RCC 7860 (cell line): ENCODE measurements at regions not wholly inside any gene's neighbourhood (a gene's known extent, or its start where the extent isn't known, plus 50 kb on each side); places are given as distances from the start of the nearest gene placed in this dataset.

Source experiments
- DNase-seq: peaks from one replicate; pipeline ENCODE4 v3.0.0-alpha.2; 2015; ENCODE audit warnings: low spot score
- FAIRE-seq: peaks from 2 replicates; lab custom pipeline; 2012; peaks lifted over from hg19 to GRCh38; lab: Jason Lieb, UNC

DNA sequence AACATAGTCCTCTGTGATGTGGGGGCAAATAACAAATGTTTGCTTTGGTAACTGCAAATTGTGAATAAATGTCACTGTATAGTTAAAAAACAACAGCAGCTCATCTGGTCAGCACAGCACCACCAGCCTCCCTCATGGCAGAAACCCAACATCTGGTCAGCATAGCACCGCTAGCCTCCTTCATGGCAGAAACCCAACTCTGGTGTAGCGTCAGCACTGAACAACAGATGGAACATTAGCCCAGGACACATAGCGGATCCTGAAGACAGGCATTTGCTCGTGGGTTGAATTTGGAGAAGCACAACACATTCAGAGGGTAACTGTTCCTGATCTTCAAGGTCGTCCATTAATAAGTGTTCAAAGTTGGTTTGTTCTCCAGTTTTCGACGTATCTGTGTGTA lies 265.9 kb downstream of the DLL1 start:
- no peak for DNase-seq

DNA sequence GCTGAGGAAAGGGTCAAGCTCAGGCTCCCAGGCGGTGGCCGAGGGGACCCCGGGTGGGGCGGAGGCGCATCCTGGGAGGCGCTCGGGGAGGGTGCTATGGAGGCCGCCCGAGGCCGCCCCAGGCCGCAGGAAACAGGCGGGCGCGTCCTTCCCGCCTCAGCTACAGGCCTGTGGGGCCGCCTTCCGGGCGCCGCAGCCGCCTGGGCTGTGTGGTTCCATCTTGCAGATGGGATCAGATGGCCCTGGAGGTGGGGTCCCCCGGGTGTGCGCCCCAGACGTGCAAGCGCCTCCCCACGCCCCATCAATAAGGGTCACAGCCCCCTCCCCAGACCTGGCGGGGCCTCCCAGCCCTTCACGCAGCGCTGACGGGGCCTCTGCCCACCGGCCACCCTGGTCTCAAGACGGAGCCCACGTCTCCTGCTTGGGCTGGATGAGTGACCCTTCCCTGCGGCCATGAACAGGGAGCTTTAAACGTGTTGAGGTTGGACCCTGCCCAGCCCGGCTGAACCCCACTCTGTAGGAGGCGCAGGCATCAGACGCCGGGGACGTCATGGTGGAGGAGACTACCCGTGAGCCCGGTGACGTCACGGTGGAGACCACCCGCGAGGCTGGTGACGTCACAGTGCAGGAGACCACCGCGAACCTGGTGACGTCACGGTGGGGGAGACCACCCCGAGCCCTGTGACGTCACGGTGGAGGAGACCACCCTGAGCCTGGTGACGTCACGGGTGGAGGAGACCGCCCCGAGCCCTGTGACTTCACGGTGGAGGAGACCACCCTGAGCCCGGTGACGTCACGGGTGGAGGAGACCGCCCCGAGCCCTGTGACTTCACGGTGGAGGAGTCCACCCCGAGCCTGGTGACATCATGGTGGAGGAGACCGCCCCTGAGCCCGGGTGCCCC lies 267.0 kb downstream of the DLL1 start:
- DNase-seq (no peak), FAIRE-seq (no peak)

More for the DNA sequence above, 265.9 kb downstream of the DLL1 start:
- no peak for FAIRE-seq

DNA sequence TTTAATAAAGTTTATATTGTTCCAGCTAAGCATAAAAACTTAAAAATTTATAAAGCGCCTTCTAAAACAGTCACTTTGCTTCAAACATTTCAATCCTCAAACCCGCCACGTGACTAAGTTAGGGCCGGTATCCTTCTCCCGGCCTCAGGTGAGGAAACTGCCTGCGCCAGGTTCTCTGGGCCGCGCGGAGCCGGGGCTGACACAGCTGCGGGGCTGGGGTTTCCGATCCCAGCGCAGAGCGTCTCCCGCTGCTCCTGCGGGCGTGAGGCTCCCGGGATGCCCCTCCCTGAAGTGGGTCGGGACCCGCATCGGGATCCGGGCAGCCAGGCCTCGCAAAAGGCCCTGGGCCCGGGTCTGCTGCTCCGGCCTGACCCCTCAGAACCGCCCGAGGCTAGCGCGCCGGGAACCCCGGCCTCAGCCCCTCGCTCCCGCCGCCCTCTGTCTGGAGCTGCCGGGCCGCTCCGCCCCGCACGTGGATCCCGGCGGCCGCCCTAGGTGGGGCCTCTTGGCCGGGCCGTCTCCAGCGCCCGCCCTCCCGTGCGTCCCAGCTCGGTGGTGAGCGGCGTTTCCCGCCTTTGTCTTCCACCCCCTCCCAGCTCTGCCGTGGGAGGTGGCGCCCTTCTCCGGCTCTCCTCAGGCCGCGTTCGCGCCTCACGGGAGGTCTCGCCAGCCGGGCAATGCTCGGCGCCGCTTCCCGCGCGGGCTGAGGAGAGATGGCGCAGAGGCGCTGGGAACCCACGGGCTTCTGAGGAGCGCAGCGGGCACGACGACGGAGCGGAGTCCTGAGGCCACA lies 267.9 kb downstream of the DLL1 start:
- DNase-seq (no peak), FAIRE-seq (no peak)

- no peak for FAIRE-seq
- no peak for DNase-seq
Measured at GRCh38 chr6:170022291-170022722, 268.6 kb downstream of the DLL1 start.

GRCh38 chr6:170021579-170021978 lies 269.3 kb downstream of the DLL1 start:
- FAIRE-seq (no peak), DNase-seq (no peak)

DNA sequence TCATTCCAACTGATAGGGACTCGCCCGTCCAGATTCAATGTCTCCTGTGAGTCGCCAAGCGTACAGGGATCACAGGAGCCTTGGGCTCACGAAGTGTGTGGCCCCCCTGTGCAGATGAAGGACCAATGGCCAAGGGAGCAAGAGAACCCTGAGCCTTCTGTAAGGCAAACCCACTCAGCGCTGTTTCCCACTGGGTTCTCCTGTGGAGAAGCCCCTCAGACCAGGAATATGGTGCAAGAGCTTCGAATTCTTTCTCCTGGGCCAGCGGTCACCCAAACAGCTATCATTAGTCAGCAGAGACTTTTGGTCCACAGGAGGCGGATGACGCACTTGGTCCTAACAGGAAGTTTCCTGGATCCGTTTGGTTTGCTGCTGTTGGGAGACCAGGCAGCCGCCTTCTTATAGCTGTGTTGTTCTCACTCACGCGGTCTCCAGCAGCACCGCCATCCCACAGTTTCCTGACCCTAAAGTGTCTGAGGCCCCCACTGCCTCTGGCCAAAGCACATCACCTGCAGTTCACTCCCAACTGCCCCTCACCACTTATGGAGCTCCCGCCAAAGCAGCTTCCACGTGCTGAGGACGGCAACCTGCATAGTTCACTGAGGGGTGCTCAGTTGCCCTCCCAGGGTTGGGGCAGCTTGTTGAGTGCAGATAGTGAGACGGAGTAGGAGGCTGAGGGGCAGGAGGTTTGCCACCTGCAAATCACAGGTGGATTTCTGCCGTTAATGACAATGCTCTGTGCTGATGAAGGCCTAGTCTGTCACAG lies 268.6 kb downstream of the ERMARD start:
- DNase-seq (no peak), FAIRE-seq (no peak)

DNA sequence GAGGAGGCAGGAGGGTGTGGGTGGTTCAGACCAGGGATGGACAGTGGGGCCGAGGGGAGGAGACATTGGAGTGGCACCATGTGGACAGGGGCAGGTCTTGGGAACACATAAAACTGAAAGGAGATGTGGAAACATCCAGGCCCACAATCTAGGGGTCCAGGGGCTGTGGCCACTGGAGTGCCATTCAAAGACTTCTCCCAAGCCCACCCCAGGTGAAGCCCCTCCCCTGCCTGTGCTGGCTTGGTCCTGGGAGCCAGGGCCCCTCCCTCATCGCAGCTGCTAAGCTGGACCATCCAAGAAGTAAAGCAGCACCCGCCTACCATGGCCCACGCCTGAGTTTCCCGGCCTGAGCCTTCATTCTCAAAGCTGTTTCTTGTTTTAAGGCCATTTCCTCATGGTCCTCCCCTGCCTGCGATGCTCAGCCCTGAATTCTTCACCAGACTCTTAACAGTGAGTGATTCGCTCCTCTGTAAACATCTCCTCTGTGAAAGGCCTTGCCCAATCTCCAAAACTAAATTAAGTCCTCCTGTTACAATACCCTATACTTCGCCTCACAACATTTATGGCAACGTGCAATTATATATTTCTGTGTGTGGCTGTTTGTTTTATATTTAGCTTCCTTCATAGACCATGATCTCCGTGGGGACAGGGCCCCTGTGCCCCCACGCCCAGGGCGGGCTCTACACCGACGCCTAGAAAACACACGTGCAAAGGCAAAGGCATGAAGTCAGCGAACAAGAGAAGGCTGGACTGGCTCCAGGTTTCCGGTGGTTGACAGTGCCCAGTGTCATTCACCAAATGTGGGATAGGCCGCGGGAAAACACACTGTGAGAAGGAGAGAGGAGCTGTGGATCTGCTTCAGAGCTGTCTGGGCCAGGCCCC lies 267.8 kb downstream of the ERMARD start:
- DNase-seq (no peak), FAIRE-seq (no peak)

- FAIRE-seq, result no peak
- DNase-seq, result no peak
Measured at GRCh38 chr6:170018422-170018935, 267.1 kb downstream of the ERMARD start.

DNA sequence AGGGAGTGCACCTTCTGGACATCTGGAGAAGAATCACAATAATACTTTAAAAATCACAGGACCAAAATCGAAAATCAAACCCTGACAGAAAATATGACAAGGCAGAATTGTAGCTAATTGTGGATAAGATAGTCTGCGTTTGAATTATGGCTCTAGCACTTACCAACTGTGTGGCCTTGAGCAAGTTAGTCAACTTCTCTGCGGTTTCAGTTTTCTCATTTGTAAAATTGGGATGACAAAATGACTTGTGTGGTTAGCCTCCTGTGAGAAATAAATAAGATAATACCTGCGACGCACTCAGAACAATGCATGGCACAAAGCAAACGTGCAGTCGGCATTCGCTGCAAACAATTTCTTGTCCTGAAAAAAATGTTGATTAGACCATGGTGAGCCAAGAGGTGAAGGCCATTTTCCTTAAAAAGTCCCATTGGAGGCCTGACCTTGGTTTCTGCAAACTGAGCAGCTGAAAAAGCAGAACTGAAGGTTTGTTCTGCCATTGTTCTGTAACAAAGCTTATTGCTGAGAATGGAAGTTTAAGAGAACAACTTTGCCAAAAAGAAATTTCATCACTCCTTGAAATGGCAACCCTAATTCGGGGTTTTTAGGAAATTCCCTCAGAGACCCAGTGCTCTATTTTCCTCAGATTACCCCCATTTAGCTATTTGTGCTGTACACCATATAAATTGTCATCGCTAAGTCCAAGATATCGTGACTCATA lies 266.3 kb downstream of the ERMARD start:
- no peak for DNase-seq
- FAIRE-seq, result no peak

DNA sequence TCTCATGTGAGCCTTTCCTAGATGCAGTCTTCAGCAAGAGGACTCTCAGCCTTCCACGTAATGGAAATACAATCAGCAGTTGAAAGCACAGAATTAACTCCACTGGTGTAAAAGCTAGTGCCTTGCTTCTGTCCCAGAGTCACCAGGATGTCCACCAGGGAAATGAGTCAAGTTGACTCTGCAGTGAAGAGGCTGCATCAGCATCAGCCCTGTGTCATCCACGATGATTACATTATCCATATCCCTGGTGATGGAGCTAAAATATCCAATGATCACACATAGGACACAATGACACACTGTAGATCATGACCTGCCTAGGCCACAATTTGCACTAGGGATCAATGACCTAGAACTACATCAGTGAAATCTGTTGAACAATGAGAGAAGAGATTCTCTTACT lies 262.4 kb downstream of the ERMARD start:
- DNase-seq, result no peak
- FAIRE-seq, result no peak

DNA sequence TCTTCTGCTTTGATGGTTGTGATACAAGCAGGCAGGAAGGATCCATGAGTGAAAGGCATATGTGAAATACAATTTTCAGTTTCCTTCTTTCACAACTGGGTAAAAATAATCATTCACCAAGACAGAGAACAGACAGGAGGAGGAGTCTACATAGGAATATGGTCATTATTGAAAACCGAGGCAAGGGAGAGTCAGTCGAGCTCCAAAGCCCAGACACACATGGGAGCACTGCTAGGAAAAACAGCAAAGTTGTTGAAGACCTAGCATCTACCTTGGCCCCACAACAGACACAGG lies 260.6 kb downstream of the ERMARD start:
- DNase-seq, result no peak
- no peak for FAIRE-seq

- no peak for DNase-seq
- no peak for FAIRE-seq
Measured at GRCh38 chr6:170011204-170012036, 260.0 kb downstream of the ERMARD start.

GRCh38 chr6:170010665-170011203 lies 259.3 kb downstream of the ERMARD start:
- FAIRE-seq (no peak), DNase-seq (no peak)

DNA sequence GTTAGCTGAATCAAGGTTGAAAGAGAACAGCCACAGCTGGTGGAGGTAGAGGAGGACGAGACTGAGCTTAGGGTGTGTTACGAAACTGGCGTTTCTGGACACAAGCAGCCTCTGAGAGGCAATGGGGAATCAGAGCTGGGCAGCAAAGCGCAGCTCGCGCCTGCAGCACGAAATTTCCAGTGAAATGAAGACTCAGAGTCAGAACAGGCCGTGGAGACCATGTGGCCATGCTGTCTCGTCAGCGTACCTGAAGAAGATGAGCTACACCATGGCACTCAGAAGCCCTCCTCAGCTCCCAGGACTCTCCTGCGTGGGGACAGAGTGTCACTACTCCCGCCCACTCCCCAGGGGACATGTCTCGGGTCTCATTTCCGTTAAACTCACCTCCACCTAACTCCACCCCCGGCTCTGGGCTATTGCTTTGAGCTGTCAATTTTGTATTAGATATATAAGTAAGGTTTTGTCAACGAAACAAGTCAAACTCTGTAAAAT lies 256.9 kb downstream of the ERMARD start:
- DNase-seq (no peak), FAIRE-seq (no peak)

DNA sequence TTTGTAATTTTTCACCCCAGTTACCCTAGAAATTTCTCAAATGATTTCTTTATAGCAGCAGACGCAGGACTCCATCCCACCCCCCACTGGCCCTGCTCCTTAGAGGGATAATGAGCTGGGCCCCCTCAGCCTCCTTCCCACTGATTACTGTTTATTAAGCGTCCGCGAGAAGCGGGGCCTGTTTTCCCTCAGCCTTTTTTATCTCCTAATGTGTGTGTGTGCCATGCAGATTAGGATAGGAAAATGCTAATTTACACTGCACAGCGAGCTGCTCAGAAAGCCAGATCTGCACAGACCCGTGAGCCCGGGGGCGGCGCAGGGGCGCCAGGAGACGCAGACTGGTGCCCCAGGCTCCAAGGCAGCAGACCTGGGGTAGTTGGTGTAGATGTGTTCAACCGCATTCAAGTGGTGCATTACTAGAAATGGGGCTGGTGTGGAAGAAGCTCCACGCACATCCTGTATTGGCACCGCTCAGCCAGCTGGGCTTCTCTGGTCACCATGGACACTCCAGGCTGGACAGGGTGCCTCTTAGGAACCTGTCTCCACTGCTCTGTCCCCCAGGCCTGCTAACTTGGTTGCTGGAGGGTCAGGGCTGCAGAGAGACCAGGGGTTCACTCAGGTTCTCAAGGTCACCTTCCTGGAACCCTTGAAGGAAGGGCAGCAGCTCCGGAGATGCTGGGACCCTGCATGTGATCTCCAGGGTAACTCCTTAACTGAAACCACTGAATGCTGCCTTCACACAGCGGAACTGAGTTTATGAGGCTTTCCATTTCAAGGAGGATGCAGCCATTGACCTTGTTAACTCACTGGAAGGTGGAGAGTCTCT lies 256.3 kb downstream of the ERMARD start:
- DNase-seq, result no peak
- FAIRE-seq, result no peak

DNA sequence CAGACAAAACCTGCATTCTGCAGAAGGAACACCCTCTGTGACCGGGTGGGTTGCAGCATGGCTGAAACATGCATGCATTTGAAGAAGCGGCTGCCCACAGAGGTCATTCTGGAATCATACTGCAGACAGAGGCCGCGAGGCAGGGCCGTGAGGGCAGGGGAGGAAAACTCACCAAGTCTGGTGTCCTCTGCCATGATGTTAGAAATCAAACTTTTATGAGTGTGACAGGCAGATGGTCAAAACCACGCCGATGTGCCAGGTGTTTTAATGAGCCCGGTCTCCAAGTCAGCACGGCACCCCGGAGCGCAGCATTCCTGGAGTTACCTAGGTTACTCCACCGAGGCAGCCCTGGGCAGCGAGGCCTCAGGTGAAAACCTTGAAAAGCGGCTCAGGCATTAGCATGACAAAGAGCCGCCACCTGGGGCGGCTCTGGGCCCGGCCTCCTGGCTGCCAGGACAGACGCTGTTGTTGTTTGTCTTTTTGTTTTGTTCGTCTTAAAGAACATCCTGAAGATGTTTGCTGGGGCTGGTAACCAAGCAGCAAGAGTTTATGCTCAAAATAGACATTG lies 255.6 kb downstream of the ERMARD start:
- no peak for DNase-seq

More for the DNA sequence above, 255.6 kb downstream of the ERMARD start:
- FAIRE-seq, result no peak
